MM.1S (cell line): ENCODE measurements at regions not wholly inside any gene's neighbourhood (a gene's known extent, or its start where the extent isn't known, plus 50 kb on each side); places are given as distances from the start of the nearest gene placed in this dataset.

Source experiments
- DNase-seq: peaks from one replicate; pipeline ENCODE4 v3.0.0-alpha.2; 2015
- H2AFZ ChIP-seq: fragments of 300-600 bp; sonication (generic); 2 replicates; pipeline ENCODE4 v1.6.0; 2016; ENCODE audit warnings: antibody characterized with exemption, low read length
- H3F3A ChIP-seq: fragments of 300-600 bp; sonication (generic); 2 replicates; pipeline ENCODE4 v1.6.1; 2016; ENCODE audit warnings: mild to moderate bottlenecking, antibody characterized with exemption, low read length, moderate library complexity, mixed read lengths; ENCODE audit not compliant: insufficient read depth
- H3K27ac ChIP-seq: fragments of 300-600 bp; sonication (generic); 2 replicates; pipeline ENCODE4 v1.5.1; 2016; ENCODE audit warnings: mild to moderate bottlenecking, low read length
- H3K27me3 ChIP-seq: fragments of 300-600 bp; sonication (generic); replicated peaks from 2 replicates; pipeline ENCODE4 v1.6.0; 2016; ENCODE audit warnings: low read length; ENCODE audit not compliant: insufficient read depth
- H3K36me3 ChIP-seq: fragments of 300-600 bp; sonication (generic); replicated peaks from 2 replicates; pipeline ENCODE4 v1.6.1; 2016; ENCODE audit warnings: mild to moderate bottlenecking, low read length, mixed read lengths; ENCODE audit not compliant: insufficient read depth
- H3K4me1 ChIP-seq: fragments of 300-600 bp; sonication (generic); 2 replicates; pipeline ENCODE4 v1.6.1; 2016; ENCODE audit warnings: low read length, mixed read lengths
- H3K4me2 ChIP-seq: fragments of 300-600 bp; sonication (generic); 2 replicates; pipeline ENCODE4 v1.6.0; 2016; ENCODE audit warnings: low read depth, low read length
- H3K4me3 ChIP-seq: fragments of 300-600 bp; sonication (generic); 2 replicates; pipeline ENCODE4 v1.5.1; 2016; ENCODE audit warnings: low read length, mixed read lengths
- H3K79me2 ChIP-seq: fragments of 300-600 bp; sonication (generic); 2 replicates; pipeline ENCODE4 v1.6.1; 2016; ENCODE audit warnings: mixed run types, low read length, mixed read lengths
- H3K9ac ChIP-seq: fragments of 300-600 bp; sonication (generic); 2 replicates; pipeline ENCODE4 v1.6.1; 2016; ENCODE audit warnings: low read length, mixed read lengths
- H3K9me2 ChIP-seq: fragments of 300-600 bp; sonication (generic); replicated peaks from 2 replicates; pipeline ENCODE4 v1.6.1; 2016; ENCODE audit warnings: mild to moderate bottlenecking, low read length, mixed read lengths; ENCODE audit not compliant: insufficient read depth
- H3K9me3 ChIP-seq: fragments of 300-600 bp; sonication (generic); replicated peaks from 2 replicates; pipeline ENCODE4 v1.6.1; 2016; ENCODE audit warnings: mild to moderate bottlenecking, low read length, mixed read lengths; ENCODE audit not compliant: insufficient read depth
- H4K20me1 ChIP-seq: fragments of 300-600 bp; sonication (generic); 2 replicates; pipeline ENCODE4 v1.6.1; 2016; ENCODE audit warnings: mild to moderate bottlenecking, low read length, moderate library complexity, mixed read lengths; ENCODE audit not compliant: insufficient read depth
- CTCF ChIP-seq: fragments of 300-600 bp; sonication (generic); IDR thresholded peaks from 2 replicates; pipeline ENCODE4 v1.5.1; 2016; ENCODE audit warnings: antibody characterized with exemption, low read length, mixed read lengths
- EZH2 ChIP-seq: fragments of 300-600 bp; sonication (generic); optimal IDR thresholded peaks from 2 replicates; pipeline ENCODE3; 2017; ENCODE audit warnings: low read depth, mild to moderate bottlenecking, antibody characterized with exemption, low read length, mixed read lengths
- EZH2phosphoT487 ChIP-seq: fragments of 300-600 bp; sonication (generic); IDR thresholded peaks from 2 replicates; pipeline ENCODE4 v1.6.1; 2018; ENCODE audit warnings: antibody characterized with exemption, low read length

- Histone ChIP-seq H3K4me3 (no peak overlapping the region), H3K9ac (no peak overlapping the region), H3F3A (no peaks in the 10 kb centered on the region), H3K79me2 (no peaks in the 10 kb centered on the region), H4K20me1 (no peaks in the 10 kb centered on the region), H3K4me2 (no peak overlapping the region), H3K9me2 (no peaks in the 10 kb centered on the region), H2AFZ (no peak overlapping the region), H3K27me3 (no peaks in the 10 kb centered on the region), H3K27ac (no peak overlapping the region), H3K4me1 (no peaks in the 10 kb centered on the region), H3K9me3 (no peaks in the 10 kb centered on the region), H3K36me3 (no peaks in the 10 kb centered on the region)
- DNase-seq = no peak
- no peak for TF ChIP-seq EZH2phosphoT487
- no peak for TF ChIP-seq CTCF
Observed at GRCh38 chr12:107554941-107555340, 130.7 kb upstream of the PWP1 start.

DNA sequence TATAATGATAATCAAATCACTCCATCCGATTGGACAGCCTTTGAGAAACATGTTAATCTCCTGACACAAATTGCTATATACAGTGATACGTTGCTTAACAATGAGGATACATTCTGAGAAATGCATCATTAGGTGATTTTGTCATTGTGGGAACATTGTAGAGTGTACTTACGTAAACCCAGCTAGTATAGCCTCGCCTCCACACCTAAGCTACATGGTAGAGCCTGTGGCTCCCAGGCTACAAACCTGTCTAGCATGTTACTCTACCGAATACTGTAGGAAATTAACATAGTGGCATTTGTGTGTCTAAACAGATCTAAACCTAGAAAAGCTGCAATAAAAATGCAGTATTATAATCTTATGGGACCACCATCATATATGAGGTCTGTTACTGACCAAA lies 128.6 kb upstream of the PWP1 start:
- Histone ChIP-seq H3K4me2 (no peak overlapping the region), H2AFZ (no peak overlapping the region), H3K79me2 (no peaks in the 10 kb centered on the region), H3K9me2 (no peaks in the 10 kb centered on the region), H3K4me3 (no peak overlapping the region), H3K36me3 (no peaks in the 10 kb centered on the region), H3K9me3 (no peaks in the 10 kb centered on the region), H3K27me3 (no peaks in the 10 kb centered on the region), H3K27ac (no peak overlapping the region), H3K9ac (no peak overlapping the region), H3K4me1 (no peaks in the 10 kb centered on the region), H3F3A (no peaks in the 10 kb centered on the region), H4K20me1 (no peaks in the 10 kb centered on the region)
- DNase-seq = no peak
- TF ChIP-seq EZH2phosphoT487 (no peak), EZH2 (no peak), CTCF (no peak)

DNA sequence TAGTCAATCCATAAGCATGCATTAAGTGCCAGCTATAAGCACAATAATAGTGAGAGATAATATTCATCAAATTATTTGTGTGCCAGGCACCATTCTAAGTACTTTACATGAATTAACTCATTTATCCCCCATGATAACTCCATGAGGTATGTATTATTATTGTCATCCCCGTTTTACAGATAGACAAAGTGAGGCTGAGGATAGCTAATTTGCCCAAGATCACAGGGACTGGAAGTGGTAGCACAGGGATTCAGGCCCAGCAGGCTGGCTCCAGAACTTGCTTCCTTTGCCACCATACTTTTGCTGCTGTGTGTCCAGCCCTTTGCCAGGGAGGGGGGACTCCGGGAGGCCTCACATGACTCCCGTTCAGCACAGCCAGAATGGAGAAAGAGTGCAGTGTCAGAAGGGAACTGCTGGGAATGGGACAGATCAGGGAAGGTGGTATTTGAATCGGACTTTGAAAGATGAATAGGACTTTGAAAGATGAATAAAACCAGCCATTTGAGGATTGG lies 128.0 kb upstream of the PWP1 start:
- Histone ChIP-seq H3K27me3 (no peaks in the 10 kb centered on the region), H3K79me2 (no peaks in the 10 kb centered on the region), H4K20me1 (no peaks in the 10 kb centered on the region), H3K4me3 (no peak overlapping the region), H3K9me3 (no peaks in the 10 kb centered on the region), H2AFZ (no peak overlapping the region), H3K36me3 (no peaks in the 10 kb centered on the region), H3K9me2 (no peaks in the 10 kb centered on the region), H3K27ac (no peak overlapping the region), H3K9ac (no peak overlapping the region), H3K4me2 (no peak overlapping the region), H3F3A (no peaks in the 10 kb centered on the region), H3K4me1 (no peaks in the 10 kb centered on the region)
- no peak for DNase-seq
- TF ChIP-seq CTCF = no peak
- TF ChIP-seq EZH2 = no peak
- TF ChIP-seq EZH2phosphoT487 = no peak
